ENCODE measurements at regions not wholly inside any gene's neighbourhood (a gene's known extent, or its start where the extent isn't known, plus 50 kb on each side); places are given as distances from the start of the nearest gene placed in this dataset.

DNA sequence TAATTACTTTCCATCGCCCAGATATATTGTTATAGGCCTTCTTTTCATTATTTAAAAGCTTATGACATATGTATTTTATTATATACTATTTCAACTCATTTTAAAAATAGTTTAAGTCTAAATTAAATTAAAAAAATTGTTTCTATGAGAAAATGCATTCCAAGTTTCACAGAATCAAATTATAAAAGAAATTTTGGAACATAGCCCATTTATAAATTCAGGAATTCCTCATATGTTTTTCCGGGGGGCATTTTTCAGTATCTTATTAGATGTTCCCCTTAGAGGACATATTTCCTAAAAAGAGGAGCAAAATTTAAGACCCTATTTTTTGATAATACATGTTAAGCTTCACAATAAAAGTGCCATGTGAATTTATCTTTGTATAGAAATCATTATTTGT is 119.9 kb upstream of the ATP2B1 start:
- H3K4me2 ChIP-seq (ENCODE audit: control insufficient read depth, insufficient read depth): no peak overlapping the region
- intact Hi-C loops (cut with micrococcal nuclease; ENCODE audit: unreplicated experiment) (no loop called here), in situ Hi-C loops (cut with MboI) (no loop called here)
- H3K36me3 ChIP-seq (ENCODE audit: control insufficient read depth in 2 of 2, insufficient read depth in 2 of 2, low read length in 1 of 2): no peaks in the 10 kb centered on the region
- ChIA-PET POLR2A (no interaction called here), RAD21 (ENCODE audit: unreplicated experiment) (no interaction called here), SMC1A (ENCODE audit: uncharacterized antibody, unreplicated experiment) (interaction anchor here (0.8 to 3.1 kb wide), 4 partner anchors 10 to 284 kb away, joined by 3 to 10 read pairs (median 5); no protein-coding TSS in a partner anchor), CTCF (interaction anchor here (0.6 to 1.5 kb wide), 4 partner anchors 10 to 340 kb away, joined by 3 to 6 read pairs (median 4); no protein-coding TSS in a partner anchor)
- no TSS peak for BruUV-seq (replicated peaks)
- no peak for FAIRE-seq
- no peaks in the 10 kb centered on the region for H3K9me3 ChIP-seq (replicated peaks; ENCODE audit: control insufficient read depth, insufficient read depth, low read length)
- H3K79me2 ChIP-seq (ENCODE audit: control insufficient read depth, insufficient read depth, low read length): no peaks in the 10 kb centered on the region
- no peak overlapping the region for H3K27ac ChIP-seq (ENCODE audit: control insufficient read depth, insufficient read depth)
- peaks cover 10% of the 10 kb centered on the region for H3K4me1 ChIP-seq (ENCODE audit: control insufficient read depth, insufficient read depth, low read length)
- H4K20me1 ChIP-seq (ENCODE audit: control insufficient read depth, insufficient read depth): no peaks in the 10 kb centered on the region
- no peak for DNase-seq (ENCODE audit: low read depth, low spot score)
- no peak overlapping the region for H3K4me3 ChIP-seq
- H3K9ac ChIP-seq (ENCODE audit: control insufficient read depth, insufficient read depth, low read length): no peak overlapping the region
- H2AFZ ChIP-seq (ENCODE audit: control insufficient read depth, low read depth, low read length): no peak overlapping the region
- ATAC-seq: no peak
- no peak for TF ChIP-seq POLR2AphosphoS5 (IDR thresholded peaks at IDR 0.05; ENCODE audit: low read length)
- TF ChIP-seq CBX3 (IDR thresholded peaks at IDR 0.05; ENCODE audit: borderline replicate concordance, low read depth): no peak
- no peak for TF ChIP-seq SUZ12 (IDR thresholded peaks at IDR 0.05; ENCODE audit: unreplicated experiment)
- no peak for TF ChIP-seq SMARCA5 (IDR thresholded peaks at IDR 0.05)
- no peak for TF ChIP-seq ZZZ3 (IDR thresholded peaks at IDR 0.05; ENCODE audit: control insufficient read depth, insufficient read length, low read depth)
- no peak for TF ChIP-seq IKZF2 (IDR thresholded peaks at IDR 0.05)
- TF ChIP-seq, protein P1, sequence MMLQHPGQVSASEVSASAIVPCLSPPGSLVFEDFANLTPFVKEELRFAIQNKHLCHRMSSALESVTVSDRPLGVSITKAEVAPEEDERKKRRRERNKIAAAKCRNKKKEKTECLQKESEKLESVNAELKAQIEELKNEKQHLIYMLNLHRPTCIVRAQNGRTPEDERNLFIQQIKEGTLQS (IDR thresholded peaks at IDR 0.05; ENCODE audit: borderline replicate concordance, extremely low read depth, low read depth, low read length): no peak
- no peak for TF ChIP-seq BRCA1 (IDR thresholded peaks at IDR 0.05; ENCODE audit: low read depth, low read length)
- TF ChIP-seq GABPA (IDR thresholded peaks at IDR 0.05; ENCODE audit: low read depth): no peak
- TF ChIP-seq ZSCAN29 (IDR thresholded peaks at IDR 0.05): no peak
- no peak for TF ChIP-seq SIN3A (IDR thresholded peaks at IDR 0.05; ENCODE audit: low read depth, low read length)
- no peak for TF ChIP-seq EGR1 (IDR thresholded peaks at IDR 0.05; ENCODE audit: borderline replicate concordance in 1 of 2, low read depth in 2 of 2, low read length in 2 of 2)
- no peak for TF ChIP-seq SPI1 (IDR thresholded peaks at IDR 0.05; ENCODE audit: borderline replicate concordance, insufficient read depth, low read depth, low read length)
- no peak for TF ChIP-seq YY1 (IDR thresholded peaks at IDR 0.05; ENCODE audit: low read depth, low read length)
- no peak for TF ChIP-seq BCLAF1 (IDR thresholded peaks at IDR 0.05)
- no peaks in the 10 kb centered on the region for H3K27me3 ChIP-seq (replicated peaks in 1 of 2; ENCODE audit: control insufficient read depth in 2 of 2, insufficient read depth in 2 of 2, low read length in 1 of 2)
- 93% methylated on average over 2 of the region's 2 CpGs for WGBS (ENCODE audit: insufficient coverage, insufficient replicate concordance, low lambda C conversion rate, missing lambda C conversion rate)

All from GM12878 (cell line).